ENCODE measurements at regions not wholly inside any gene's neighbourhood (a gene's known extent, or its start where the extent isn't known, plus 50 kb on each side); places are given as distances from the start of the nearest gene placed in this dataset.
"Not testable (repeated sequence)": the region's sequence is repeated elsewhere in the genome, so short reads cannot be mapped to it uniquely, and the experiment has no call there.

- no peak for DNase-seq (ENCODE audit: low spot score)
Measured at GRCh38 chr6:106884576-106884975, 90.0 kb downstream of the CD24 start.

GRCh38 chr6:106883808-106884262, 90.7 kb downstream of the CD24 start:
- no peak for DNase-seq (ENCODE audit: low spot score)

- DNase-seq (ENCODE audit: low spot score) = peak; percentile 75
Measured at GRCh38 chr6:106882601-106883518, 91.7 kb downstream of the CD24 start.

GRCh38 chr6:106882138-106882537, 92.4 kb downstream of the CD24 start:
- no peak for DNase-seq (ENCODE audit: low spot score)

GRCh38 chr6:106880952-106881351, 93.6 kb downstream of the CD24 start:
- DNase-seq (ENCODE audit: low spot score) = no peak

- no peak for DNase-seq (ENCODE audit: low spot score)
Measured at GRCh38 chr6:106875782-106876321, 98.7 kb downstream of the CD24 start.

- DNase-seq (ENCODE audit: low spot score) = no peak
Measured at GRCh38 chr6:106874481-106874880, 100.0 kb downstream of the CD24 start.

- DNase-seq (ENCODE audit: low spot score) = no peak
Measured at GRCh38 chr6:106872049-106872448, 102.5 kb downstream of the CD24 start.

- peak; percentile 82 for DNase-seq (ENCODE audit: low spot score)
Measured at GRCh38 chr6:106870824-106871717, 103.5 kb downstream of the CD24 start.

- no peak for DNase-seq (ENCODE audit: low spot score)
Measured at GRCh38 chr6:106870069-106870468, 104.5 kb downstream of the CD24 start.

- DNase-seq (ENCODE audit: low spot score) = no peak
Measured at GRCh38 chr6:106869203-106869602, 105.3 kb downstream of the CD24 start.

GRCh38 chr6:106866875-106867658, 107.5 kb downstream of the CD24 start:
- DNase-seq (ENCODE audit: low spot score) = no peak

GRCh38 chr6:106862858-106863257, 111.7 kb downstream of the CD24 start:
- DNase-seq (ENCODE audit: low spot score) = no peak

GRCh38 chr6:106860940-106861339, 113.6 kb downstream of the CD24 start:
- DNase-seq (ENCODE audit: low spot score) = no peak

- DNase-seq (ENCODE audit: low spot score) = peak; percentile 82
Measured at GRCh38 chr6:106858653-106859092, 115.9 kb downstream of the CD24 start.

GRCh38 chr6:106857771-106858652, 116.5 kb downstream of the CD24 start:
- DNase-seq (ENCODE audit: low spot score) = no peak

- DNase-seq (ENCODE audit: low spot score) = not testable (repeated sequence)
Measured at GRCh38 chr6:106857310-106857709, 117.2 kb downstream of the CD24 start.

- DNase-seq (ENCODE audit: low spot score) = no peak
Measured at GRCh38 chr6:106856227-106856874, 118.2 kb downstream of the CD24 start.

GRCh38 chr6:106855117-106855516, 119.4 kb downstream of the CD24 start:
- no peak for DNase-seq (ENCODE audit: low spot score)
